HUES6 (cell line): ENCODE measurements at regions not wholly inside any gene's neighbourhood (a gene's known extent, or its start where the extent isn't known, plus 50 kb on each side); places are given as distances from the start of the nearest gene placed in this dataset.

ENCODE experiments used
- H3K27ac ChIP-seq: 2 replicates; pipeline ENCODE4 v1.7.0; 2013; ENCODE audit warnings: low read depth, mild to moderate bottlenecking, low read length, inconsistent platforms
- H3K27me3 ChIP-seq: 2 replicates; pipeline ENCODE4 v1.6.1; 2013; ENCODE audit warnings: low read length; ENCODE audit not compliant: control insufficient read depth, insufficient read depth
- H3K36me3 ChIP-seq: 2 replicates; pipeline ENCODE4 v1.6.1; 2013; ENCODE audit warnings: low read length; ENCODE audit not compliant: control insufficient read depth, insufficient read depth
- H3K4me1 ChIP-seq: 2 replicates; pipeline ENCODE4 v1.6.1; 2013; ENCODE audit warnings: low read length; ENCODE audit not compliant: control insufficient read depth, insufficient read depth
- H3K4me3 ChIP-seq: 2 replicates; pipeline ENCODE4 v1.5.1; 2013; ENCODE audit warnings: low read depth, low read length
- H3K9ac ChIP-seq: one replicate; pipeline ENCODE4 v1.6.1; 2013; ENCODE audit warnings: mild to moderate bottlenecking, low read length
- H3K9me3 ChIP-seq: 2 replicates; pipeline ENCODE4 v1.6.1; 2013; ENCODE audit warnings: low read depth, low read length; ENCODE audit not compliant: control insufficient read depth, insufficient read depth

GRCh38 chr12:90193500-90193899 is 484.9 kb upstream of the ATP2B1 start:
- no peaks in the 10 kb centered on the region for H3K27me3 ChIP-seq
- H3K9me3 ChIP-seq, result no peaks in the 10 kb centered on the region
- no peaks in the 10 kb centered on the region for H3K36me3 ChIP-seq
- H3K4me3 ChIP-seq, result no peak overlapping the region
- no peak overlapping the region for H3K27ac ChIP-seq
- no peak overlapping the region for H3K9ac ChIP-seq
- H3K4me1 ChIP-seq, result no peaks in the 10 kb centered on the region

GRCh38 chr12:90188857-90189256 is 480.2 kb upstream of the ATP2B1 start:
- Histone ChIP-seq H3K9ac (no peak overlapping the region), H3K27me3 (no peaks in the 10 kb centered on the region), H3K9me3 (peaks cover under 1% of the 10 kb centered on the region; the same call in 1 of the 2 replicates), H3K27ac (no peak overlapping the region), H3K4me3 (no peak overlapping the region), H3K36me3 (no peaks in the 10 kb centered on the region), H3K4me1 (no peaks in the 10 kb centered on the region)

GRCh38 chr12:90183201-90183600 is 474.6 kb upstream of the ATP2B1 start:
- Histone ChIP-seq H3K27ac (no peak overlapping the region), H3K4me1 (no peaks in the 10 kb centered on the region), H3K9ac (no peak overlapping the region), H3K9me3 (peaks cover 10% of the 10 kb centered on the region; the same call in 1 of the 2 replicates), H3K27me3 (no peaks in the 10 kb centered on the region), H3K36me3 (no peaks in the 10 kb centered on the region), H3K4me3 (no peak overlapping the region)

- no peak overlapping the region for H3K9ac ChIP-seq
- H3K4me3 ChIP-seq, result no peak overlapping the region
- peaks cover 10% of the 10 kb centered on the region; the same call in 1 of the 2 replicates for H3K9me3 ChIP-seq
- H3K27me3 ChIP-seq, result no peaks in the 10 kb centered on the region
- H3K36me3 ChIP-seq, result no peaks in the 10 kb centered on the region
- H3K4me1 ChIP-seq, result no peaks in the 10 kb centered on the region
- H3K27ac ChIP-seq, result no peak overlapping the region
Observed at GRCh38 chr12:90181216-90181615, 472.6 kb upstream of the ATP2B1 start.

GRCh38 chr12:90174956-90175355 is 466.3 kb upstream of the ATP2B1 start:
- no peaks in the 10 kb centered on the region for H3K36me3 ChIP-seq
- no peaks in the 10 kb centered on the region for H3K4me1 ChIP-seq
- H3K27me3 ChIP-seq, result no peaks in the 10 kb centered on the region
- H3K4me3 ChIP-seq, result no peak overlapping the region
- H3K9ac ChIP-seq, result no peak overlapping the region
- H3K27ac ChIP-seq, result no peak overlapping the region
- no peaks in the 10 kb centered on the region for H3K9me3 ChIP-seq

- H3K4me3 ChIP-seq, result no peak overlapping the region
- H3K9ac ChIP-seq, result no peak overlapping the region
- no peaks in the 10 kb centered on the region for H3K4me1 ChIP-seq
- no peaks in the 10 kb centered on the region for H3K36me3 ChIP-seq
- H3K27me3 ChIP-seq, result no peaks in the 10 kb centered on the region
- H3K27ac ChIP-seq, result no peak overlapping the region
- no peaks in the 10 kb centered on the region for H3K9me3 ChIP-seq
Observed at GRCh38 chr12:90174198-90174510, 465.5 kb upstream of the ATP2B1 start.

- Histone ChIP-seq H3K36me3 (no peaks in the 10 kb centered on the region), H3K4me3 (no peak overlapping the region), H3K27ac (no peak overlapping the region), H3K4me1 (no peaks in the 10 kb centered on the region), H3K9me3 (no peaks in the 10 kb centered on the region), H3K27me3 (no peaks in the 10 kb centered on the region), H3K9ac (no peak overlapping the region)
Observed at GRCh38 chr12:90173499-90174197, 465.0 kb upstream of the ATP2B1 start.

- H3K4me1 ChIP-seq, result no peaks in the 10 kb centered on the region
- no peaks in the 10 kb centered on the region for H3K36me3 ChIP-seq
- no peak overlapping the region for H3K4me3 ChIP-seq
- H3K9me3 ChIP-seq, result no peaks in the 10 kb centered on the region
- no peak overlapping the region for H3K27ac ChIP-seq
- no peak overlapping the region for H3K9ac ChIP-seq
- no peaks in the 10 kb centered on the region for H3K27me3 ChIP-seq
Observed at GRCh38 chr12:90172524-90172923, 463.9 kb upstream of the ATP2B1 start.

- no peak overlapping the region for H3K27ac ChIP-seq
- no peaks in the 10 kb centered on the region for H3K9me3 ChIP-seq
- H3K36me3 ChIP-seq, result no peaks in the 10 kb centered on the region
- H3K27me3 ChIP-seq, result no peaks in the 10 kb centered on the region
- no peaks in the 10 kb centered on the region for H3K4me1 ChIP-seq
- no peak overlapping the region for H3K4me3 ChIP-seq
- no peak overlapping the region for H3K9ac ChIP-seq
Observed at GRCh38 chr12:90170740-90171139, 462.1 kb upstream of the ATP2B1 start.

- Histone ChIP-seq H3K27me3 (no peaks in the 10 kb centered on the region), H3K9ac (no peak overlapping the region), H3K9me3 (no peaks in the 10 kb centered on the region), H3K4me3 (no peak overlapping the region), H3K4me1 (no peaks in the 10 kb centered on the region), H3K27ac (no peak overlapping the region), H3K36me3 (no peaks in the 10 kb centered on the region)
Observed at GRCh38 chr12:90167518-90168208, 459.0 kb upstream of the ATP2B1 start.

- no peaks in the 10 kb centered on the region for H3K27me3 ChIP-seq
- no peak overlapping the region for H3K4me3 ChIP-seq
- H3K9me3 ChIP-seq, result no peaks in the 10 kb centered on the region; the same call in 1 of the 2 replicates
- H3K9ac ChIP-seq, result no peak overlapping the region
- no peaks in the 10 kb centered on the region for H3K4me1 ChIP-seq
- no peaks in the 10 kb centered on the region for H3K36me3 ChIP-seq
- H3K27ac ChIP-seq, result no peak overlapping the region
Observed at GRCh38 chr12:90166671-90167070, 458.0 kb upstream of the ATP2B1 start.
